HG03108 (cell line): ENCODE measurements at regions not wholly inside any gene's neighbourhood (a gene's known extent, or its start where the extent isn't known, plus 50 kb on each side); places are given as distances from the start of the nearest gene placed in this dataset.
"Not testable (repeated sequence)": the region's sequence is repeated elsewhere in the genome, so short reads cannot be mapped to it uniquely, and the experiment has no call there.

Source experiments
- ATAC-seq: cut with Tn5 transposase; IDR thresholded peaks from one replicate; pipeline ENCODE4 v1.9.1; 2021; ENCODE audit warnings: moderate library complexity; ENCODE audit not compliant: unreplicated experiment

DNA sequence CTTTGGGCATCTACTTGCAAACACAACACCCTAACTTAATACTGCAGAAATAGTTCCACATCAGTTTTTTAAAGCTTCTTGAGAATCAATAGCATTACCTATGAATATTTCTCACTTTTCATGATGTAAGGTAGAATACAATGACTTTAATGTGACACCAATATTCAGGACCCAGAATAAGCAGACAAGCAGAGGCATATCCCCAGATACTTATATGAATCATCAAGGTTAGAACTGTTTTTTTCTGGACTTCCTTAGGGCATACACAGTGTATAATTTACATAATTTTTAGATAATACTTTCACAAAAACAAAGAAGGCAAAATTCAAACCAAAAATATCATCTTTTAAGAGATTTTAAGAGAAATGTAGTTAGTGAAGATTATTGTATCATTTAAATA, 885.8 kb downstream of the FSCB start:
- no peak for ATAC-seq

DNA sequence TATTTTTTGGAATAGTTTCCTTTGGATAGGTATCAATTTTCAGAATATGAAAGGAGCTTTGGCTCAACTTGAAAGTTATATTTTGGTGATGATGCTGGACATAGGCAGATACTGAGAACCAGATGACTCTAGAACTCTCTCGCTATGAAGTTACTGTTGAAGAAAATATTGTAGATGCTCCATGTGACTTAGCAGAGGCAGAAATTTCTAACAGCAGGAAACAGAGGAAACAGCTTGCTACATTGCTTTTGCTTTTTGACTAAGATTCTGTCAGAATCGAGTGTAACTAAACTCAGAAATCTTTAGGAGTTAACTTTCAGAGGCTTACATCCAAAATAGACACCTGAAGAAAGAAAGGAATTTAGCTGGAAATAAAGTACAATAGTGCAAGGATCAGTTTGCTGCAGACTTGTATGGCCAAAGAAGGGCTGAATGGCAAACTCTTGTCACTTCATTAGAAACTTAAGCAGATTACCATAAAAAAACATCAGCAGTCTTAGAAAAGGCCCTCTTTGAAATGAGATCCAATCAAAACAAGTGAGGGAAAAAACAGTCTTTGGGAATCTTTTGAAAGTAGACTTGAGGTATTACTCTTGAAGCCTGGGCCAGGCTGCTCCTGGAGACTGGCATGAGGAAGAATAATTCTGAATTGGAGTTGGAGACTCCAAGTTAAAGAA, 911.8 kb downstream of the FSCB start:
- no peak for ATAC-seq

DNA sequence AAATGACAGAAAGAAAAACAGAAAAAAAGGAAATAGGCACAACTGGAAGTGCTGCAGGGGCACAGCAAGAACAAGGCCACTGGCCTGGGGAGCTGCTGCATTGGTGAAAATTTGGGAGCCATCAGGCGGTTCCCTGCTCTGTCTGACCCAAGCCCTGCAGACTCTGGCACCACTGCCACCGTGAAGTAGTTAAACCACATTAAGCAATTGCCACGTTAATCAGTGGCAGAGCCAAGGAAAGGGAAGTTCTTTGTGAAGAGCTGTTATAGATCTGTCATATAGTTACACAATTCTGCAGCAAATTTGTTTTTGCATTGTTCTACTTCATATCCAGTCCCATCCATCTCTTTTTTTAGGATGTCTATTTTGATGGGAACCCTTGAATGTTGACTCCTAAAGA, 915.3 kb downstream of the FSCB start:
- no peak for ATAC-seq

DNA sequence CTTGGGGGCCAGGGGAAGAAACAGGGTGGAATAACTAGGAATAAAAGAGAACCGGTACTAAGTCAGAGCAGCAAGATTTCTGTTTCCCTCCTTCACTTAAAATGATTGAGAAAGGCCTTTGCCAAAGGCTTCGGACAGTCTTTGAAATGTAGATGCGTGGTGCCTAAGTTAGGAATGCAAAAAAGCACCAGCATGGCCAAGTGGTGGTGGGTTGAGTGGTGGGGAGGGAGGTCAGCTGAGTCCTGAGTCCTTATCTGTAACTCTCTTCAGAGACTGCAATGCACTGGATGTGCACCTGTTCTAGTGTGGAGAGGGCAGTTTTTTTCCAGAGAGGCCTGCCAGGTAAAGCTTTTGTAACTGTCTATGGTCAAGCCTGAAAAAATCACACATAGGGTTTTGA, 919.9 kb downstream of the FSCB start:
- no peak for ATAC-seq

DNA sequence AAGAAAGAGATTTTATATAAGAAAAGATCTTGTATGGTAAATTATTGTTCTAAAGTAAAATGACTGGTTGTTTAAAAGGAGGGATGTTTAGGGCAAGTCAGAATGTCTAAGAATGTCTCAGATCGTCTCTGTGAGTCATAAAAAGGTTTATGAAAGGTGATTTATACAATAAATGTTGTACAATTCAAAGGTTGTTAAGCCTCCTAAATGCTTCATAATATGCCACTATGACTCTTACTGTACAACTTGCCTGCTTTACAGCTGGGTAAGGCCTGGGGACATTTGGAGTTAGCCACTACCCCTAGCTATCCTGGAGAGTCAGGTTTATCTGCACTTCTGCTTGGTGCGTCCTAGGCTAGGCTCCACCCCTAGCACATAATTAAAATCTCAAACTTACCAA, 927.4 kb downstream of the FSCB start:
- no peak for ATAC-seq

DNA sequence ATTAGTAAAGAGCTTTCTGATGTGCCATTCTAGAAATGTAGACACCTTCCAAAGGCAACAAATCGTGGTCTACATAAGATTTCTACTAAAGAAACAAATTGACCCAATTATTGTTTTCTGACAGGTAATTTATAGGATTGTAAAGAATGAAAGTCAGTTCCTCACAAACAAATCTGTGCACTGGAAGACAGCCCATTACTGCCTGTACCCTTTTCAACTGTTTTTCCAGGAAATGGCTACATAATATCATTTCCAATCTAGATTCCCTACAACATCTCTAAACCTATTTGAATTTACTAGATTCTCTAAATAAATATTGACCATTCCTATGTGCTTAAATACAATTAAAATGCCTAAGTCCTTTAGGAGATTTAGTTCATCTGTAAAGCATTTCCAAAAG, 939.1 kb downstream of the FSCB start:
- no peak for ATAC-seq

DNA sequence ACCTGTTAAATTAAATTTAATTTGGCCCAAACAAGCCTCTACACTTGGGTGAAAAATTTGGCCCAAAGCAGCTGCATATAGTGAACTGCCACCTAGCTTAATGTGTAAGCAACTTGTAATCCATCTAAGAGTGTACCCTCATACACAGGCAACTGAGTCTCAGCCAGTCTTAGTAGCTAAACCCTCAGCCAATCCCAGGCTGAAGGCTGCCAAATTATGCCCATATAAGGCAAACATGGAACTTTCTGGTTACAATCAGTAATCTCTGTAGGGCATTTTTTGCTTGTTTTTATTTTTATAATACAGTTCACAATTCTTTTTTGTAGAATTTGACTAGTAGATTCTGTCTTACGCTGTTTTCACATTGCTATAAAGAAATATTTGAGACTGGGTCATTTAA, 958.7 kb downstream of the FSCB start:
- ATAC-seq = no peak

DNA sequence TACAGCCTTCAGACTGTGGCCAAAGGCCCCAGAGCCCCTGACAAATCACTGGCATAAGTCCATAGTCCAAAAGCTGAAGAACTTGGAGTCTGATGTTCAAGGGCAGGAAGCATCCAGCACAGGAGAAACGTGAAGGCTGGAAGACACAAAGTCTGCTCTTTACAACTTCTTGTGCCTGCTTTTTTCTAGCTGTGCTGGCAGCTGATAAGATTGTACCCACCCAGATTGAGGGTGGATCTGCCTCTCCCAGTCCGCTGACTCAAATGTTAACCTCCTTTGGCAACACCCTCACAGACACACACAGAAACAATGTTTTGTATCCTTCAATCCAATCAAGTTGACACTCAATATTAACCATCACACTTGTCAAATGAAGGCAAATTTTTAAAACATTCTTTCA, 959.5 kb downstream of the FSCB start:
- ATAC-seq = not testable (repeated sequence)

DNA sequence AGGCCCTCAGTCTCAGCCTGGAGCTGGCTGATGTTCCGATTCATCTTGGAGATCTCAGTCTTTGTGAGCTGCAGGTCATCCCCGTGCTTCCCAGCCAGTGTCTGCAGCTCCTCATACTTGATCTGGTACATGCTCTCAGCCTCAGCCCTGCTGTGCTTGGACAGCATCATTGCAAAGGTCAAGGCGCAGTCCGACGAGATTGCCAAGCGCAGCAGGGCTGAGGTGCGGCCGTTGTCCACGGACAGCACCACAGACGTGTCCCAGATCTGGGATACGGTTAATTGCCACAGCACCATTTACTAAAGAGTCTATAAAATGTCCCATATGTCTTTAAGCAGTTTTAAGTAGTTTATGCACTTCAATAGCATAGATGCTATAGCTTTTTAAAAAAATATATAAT, 965.7 kb downstream of the FSCB start:
- no peak for ATAC-seq

DNA sequence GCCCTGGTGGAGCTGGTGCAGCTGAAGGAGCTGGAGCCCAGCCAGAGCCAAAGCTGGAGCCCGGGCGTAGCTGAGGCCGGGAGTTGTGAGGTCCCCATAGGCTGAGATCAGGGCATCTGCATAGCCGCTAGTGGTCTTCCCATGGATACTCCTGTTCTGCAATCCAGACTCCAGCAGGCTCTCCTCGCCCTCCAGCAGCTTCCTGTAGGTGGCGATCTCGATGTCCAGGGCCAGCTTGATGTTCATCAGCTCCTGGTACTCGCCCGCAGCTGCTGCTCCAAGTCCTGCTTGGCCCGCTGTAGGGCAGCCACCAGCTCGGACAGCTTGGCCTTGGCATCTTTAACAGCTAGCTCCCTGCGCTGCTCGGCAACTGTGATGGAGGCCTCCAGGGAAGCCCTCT, 966.1 kb downstream of the FSCB start:
- ATAC-seq = no peak

DNA sequence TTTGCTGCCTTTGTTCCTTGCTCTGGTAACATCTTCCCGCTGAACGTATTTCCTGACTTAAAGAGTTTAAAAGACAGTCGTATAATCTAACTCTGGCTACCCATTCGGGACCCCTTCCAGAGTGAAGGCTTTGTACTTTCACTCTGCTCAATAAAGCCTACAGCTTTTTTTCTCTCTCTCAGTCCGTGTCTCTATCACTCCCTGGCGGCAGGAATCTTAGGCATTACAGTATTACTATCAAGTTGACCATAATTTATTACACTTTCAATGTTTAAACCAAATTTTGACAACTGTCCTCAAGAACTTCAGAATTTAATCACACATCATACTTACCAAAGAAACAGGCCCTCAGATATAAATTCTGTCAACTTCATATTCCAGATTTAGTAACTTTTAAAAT, 967.9 kb downstream of the FSCB start:
- ATAC-seq = no peak

DNA sequence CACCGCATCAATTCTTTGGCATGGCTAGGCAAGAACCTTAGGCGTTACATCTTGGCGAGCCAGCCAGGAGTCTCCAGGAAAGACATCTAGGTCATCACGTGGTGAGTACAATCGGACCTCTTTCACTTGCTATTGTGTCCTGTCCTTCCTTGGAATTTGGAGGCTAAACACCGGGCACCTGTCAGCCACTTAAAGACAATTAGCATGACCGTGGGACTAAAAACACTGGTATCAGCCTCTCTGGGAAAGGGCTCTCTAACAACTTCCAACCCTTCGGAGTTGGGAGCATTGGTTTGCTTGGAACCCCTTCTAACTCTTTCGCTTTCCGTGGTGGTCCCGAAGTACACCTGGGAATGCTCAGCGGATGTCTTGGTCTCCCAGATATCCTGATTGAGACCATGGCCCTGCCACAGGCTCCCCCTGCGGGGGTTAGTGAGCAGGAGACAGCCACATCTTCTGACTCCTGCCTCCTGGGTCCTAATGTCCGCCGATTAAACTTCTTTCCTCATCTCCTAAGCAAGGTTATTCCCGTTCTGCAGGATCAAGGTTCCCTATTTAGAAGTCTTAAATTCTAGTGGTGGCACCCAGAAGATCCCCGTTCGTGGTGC, 971.7 kb downstream of the FSCB start:
- no peak for ATAC-seq

DNA sequence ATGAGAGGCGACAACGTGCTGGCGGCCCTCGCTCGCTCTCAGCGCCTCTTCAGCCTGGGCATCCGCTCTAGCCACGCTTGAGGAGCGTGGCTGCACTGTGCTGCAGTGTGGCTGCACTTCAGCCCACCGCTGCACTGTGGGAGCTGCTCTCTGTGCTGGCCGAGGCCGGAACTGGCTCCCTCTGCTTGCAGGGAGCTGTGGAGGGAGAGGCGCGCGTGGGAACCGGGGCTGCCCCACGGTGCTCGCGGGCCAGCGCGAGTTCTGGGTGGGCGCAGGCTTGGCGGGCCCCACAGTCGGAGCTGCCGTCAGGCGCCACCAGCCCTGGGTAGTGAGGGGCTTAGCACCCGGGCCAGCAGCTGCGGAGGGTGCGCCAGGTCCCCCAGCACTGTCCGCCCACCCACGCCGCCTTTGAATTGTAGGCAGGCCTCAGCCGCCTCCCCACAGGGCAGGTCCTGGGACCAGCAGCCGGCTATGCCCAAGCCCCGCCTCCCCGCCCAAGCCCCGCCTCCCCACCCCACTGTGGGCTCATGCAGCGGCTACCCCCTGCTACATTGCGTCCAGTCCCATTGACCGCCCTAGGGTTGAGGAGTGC, 974.2 kb downstream of the FSCB start:
- no peak for ATAC-seq

DNA sequence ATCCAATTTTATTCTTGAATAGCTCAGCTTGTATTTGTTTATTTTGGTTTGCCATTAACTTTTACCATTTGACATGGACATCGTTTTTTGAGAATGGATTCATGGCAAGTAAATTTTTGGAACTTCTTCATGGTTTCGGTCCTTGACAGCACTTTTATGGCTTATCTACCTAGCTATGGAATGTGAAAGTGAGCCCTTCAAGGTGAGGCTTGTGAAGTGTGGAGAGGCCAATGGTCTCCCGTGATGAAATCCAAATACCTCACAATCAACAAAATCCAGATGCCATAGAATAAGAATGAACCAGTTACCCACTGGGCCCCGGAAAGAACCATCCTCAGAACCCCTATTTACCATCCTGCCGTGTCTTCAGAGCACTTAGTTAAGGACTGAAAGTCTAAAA, 978.8 kb downstream of the FSCB start:
- no peak for ATAC-seq

DNA sequence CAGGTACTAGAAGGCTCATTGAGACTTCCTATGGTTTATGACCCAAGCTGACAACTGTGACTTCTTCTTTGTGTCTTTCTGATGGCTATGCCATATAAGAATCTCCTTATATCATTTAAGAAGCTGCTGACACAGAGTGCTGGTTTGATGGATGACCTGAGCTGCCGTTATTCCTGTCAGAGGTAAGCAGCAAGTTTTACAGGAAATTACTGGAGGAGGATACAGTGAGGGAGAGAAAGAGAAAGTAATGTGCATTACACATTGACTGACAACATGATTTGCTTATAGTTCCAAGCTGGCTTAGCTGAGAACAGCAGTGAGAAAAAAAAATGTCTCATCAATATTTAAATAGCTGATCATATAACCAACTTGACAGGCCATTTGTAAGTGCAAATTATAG, 981.4 kb downstream of the FSCB start:
- ATAC-seq = no peak

DNA sequence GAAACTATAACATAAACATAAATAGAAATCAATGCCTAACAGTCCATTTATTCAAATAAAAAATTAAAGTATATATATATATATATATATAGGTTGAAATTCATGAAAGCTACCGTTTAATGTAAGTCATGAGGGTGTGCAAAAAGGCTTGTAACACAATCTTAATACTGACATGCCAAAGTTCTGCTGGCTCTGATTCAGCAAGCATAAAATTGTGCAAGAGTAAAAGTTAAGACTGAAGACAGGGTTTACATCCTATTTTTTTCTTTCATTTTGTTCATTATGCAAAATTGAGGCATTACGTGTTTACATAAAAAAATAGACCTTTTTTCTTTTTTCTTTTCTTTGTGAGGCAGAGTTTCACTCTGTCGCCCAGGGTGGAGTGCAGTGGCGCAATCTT, 984.2 kb downstream of the FSCB start:
- ATAC-seq = no peak

DNA sequence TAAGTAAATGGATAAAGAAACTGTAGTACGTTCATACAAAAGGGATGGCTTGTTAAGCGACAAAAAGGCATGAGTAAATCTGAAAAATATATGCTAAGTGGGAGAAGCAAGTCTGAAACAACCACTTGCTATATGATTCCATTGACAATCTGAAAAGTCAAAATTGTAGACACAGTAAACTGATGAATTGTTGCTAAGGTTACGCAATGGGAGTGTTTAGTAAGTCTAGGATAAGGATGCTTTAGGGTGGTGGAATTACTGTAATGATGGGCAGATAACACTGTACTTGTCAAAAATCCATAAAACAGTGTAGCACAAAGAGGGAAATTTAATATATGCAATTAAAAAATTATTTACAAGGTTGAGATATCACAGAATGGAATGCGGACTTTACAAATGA, 984.9 kb downstream of the FSCB start:
- ATAC-seq = no peak

DNA sequence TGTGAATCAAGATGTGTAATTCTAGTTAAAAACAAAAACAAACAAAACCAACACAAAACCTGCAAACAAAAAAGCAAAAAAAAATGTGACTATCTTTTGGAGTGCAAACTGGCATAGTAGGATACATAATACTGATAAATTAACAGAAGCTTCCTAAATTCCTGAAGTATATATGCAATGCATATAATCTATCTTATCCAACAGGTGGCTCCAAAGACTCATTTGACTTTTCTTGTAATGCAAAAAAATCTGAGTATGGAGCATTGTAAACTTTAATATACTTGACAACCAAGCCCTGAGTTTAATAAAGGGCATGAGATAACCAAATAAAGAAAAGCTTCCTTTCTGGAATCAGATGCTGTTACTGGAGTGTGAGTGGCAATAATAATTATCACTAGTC, 1003.6 kb downstream of the FSCB start:
- ATAC-seq = no peak

DNA sequence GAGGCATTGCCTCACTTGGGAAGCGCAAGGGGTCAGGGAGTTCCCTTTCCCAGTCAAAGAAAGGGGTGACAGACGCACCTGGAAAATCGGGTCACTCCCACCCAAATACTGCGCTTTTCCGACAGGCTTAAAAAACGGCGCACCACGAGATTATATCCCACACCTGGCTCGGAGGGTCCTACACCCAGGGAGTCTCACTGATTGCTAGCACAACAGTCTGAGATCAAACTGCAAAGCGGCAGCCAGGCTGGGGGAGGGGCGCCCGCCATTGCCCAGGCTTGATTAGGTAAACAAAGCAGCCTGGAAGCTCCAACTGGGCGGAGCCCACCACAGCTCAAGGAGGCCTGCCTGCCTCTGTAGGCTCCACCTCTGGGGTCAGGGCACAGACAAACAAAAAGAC, 1014.7 kb downstream of the FSCB start:
- ATAC-seq = not testable (repeated sequence)

DNA sequence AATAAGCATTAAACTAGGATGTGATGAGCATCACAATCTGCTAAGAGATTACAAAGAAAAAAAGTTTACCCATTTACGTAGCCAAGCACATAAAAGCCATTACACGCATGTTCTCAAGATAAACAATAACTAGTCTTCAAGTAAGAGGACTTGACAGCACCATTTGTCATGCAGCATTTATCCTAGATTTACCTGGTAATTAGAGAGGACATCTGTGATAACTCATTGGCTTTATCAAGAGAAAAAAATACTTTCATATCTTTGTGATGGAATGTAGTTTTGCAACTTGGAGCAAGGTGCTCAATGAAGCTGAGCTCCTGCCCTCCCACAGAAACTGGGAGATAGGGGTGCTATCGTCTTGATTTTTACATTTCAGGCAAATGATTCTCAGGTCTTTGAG, 1023.7 kb downstream of the FSCB start:
- no peak for ATAC-seq

DNA sequence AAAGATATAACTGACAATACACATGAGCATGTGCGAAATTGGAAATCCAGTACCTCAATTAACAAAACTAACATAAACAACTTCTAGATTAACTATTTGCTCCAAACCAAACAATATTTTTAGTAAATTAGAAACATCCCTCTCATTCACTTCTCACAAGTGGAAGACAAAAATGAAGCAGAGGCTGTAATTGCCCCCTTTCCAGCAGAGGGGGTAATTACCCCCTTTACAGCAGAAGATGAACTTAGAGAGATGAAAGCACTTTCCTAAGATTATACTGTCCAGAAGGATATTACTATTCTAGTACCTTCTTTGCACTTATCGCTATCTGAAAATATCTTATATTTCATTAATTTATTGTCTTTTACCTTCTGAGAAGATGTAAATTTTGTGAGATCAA, 1025.2 kb downstream of the FSCB start:
- ATAC-seq = no peak

DNA sequence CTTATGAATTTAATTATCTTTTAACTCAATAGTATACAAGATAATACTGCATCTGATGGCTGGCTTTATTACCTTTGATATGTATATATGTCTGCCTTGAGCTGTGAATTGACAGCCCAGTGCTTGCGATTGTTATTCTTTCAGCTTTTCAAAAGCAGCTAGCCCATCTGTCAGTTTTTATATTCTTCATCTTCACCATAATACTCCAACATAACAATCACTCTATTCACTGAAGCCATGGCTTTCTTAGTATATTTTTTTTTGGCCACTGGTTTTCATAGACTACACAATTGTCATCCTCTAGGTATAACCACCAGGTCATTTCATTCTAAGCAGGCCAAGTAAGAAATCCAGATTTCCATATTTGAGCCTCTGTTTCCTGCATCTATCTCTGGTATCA, 1026.1 kb downstream of the FSCB start:
- ATAC-seq = no peak
